Ovary (tissue), 7 donors: ENCODE measurements at regions not wholly inside any gene's neighbourhood (a gene's known extent, or its start where the extent isn't known, plus 50 kb on each side); places are given as distances from the start of the nearest gene placed in this dataset.

ENCODE experiments used
- DNase-seq, 5 donors: peaks; one replicate each; pipeline ENCODE4 v3.0.0-alpha.2; 2019 to 2020
- H3K27ac ChIP-seq, 2 donors: fragments of 200-600 bp; one replicate each; pipeline versions ENCODE4 v1.5.1 to v1.8.0; 2019 to 2022
- H3K27me3 ChIP-seq: fragments of 200-600 bp; one replicate; pipeline ENCODE4 v1.8.0; 2022
- H3K36me3 ChIP-seq: fragments of 200-600 bp; sonication (generic); one replicate; pipeline ENCODE4 v1.5.1; 2019
- H3K4me1 ChIP-seq: one replicate; pipeline ENCODE4 v1.8.1; 2013; ENCODE audit warnings: mild to moderate bottlenecking, moderate library complexity; ENCODE audit not compliant: insufficient read depth
- H3K4me3 ChIP-seq: fragments of 200-600 bp; sonication (generic); one replicate; pipeline ENCODE4 v1.5.1; 2017
- H3K9me3 ChIP-seq, 2 donors: fragments of 200-600 bp in 1 of 2; sonication (generic) in 1 of 2; one replicate each; pipeline versions ENCODE4 v1.5.1 to v1.8.1; 2013 to 2019; ENCODE audit warnings: mild to moderate bottlenecking in 1 of 2, moderate library complexity in 1 of 2
- EP300 ChIP-seq: sonication (generic); formaldehyde crosslinking; IDR thresholded peaks from one replicate; pipeline ENCODE4 v1.6.1; 2017; ENCODE audit warnings: antibody characterized with exemption
- POLR2A ChIP-seq: fragments of 450-650 bp; IDR thresholded peaks from one replicate; pipeline ENCODE4 v1.6.1; 2017; ENCODE audit warnings: antibody characterized with exemption, mild to moderate bottlenecking, moderate library complexity
- WGBS, 3 donors: extraction: QIAGEN DNeasy Blood & Tissue Kit in 1 of 3; methylation state at CpG; one replicate each; pipeline versions ENCODE4 v1.1.5 to v1.1.7; 2013 to 2017; 5-methylcytosine and 5-hydroxymethylcytosine counted together
- intact Hi-C, 4 donors: fragments of 100-400 bp; cut with DNase I; formaldehyde crosslinking; loops; one replicate each; pipeline versions ENCODE4 v1.11.0 to v1.15.1; 2022 to 2023
- TF ChIP-seq, protein P1 (sequence below), 3 donors: fragments of 450-650 bp in 2 of 3; fragments of 200-600 bp in 1 of 3; IDR thresholded peaks; one replicate each; pipeline versions ENCODE4 v1.5.1 to v1.8.0; 2016 to 2022; ENCODE audit warnings: antibody characterized with exemption in 3 of 3, mild to moderate bottlenecking in 1 of 3
- donor health status: DM: no; HTN: no; CAD: no; lungs with moderate emphysema.
- donor health status: DM: no; HTN: no; CAD: no.
- donor health status: Bipolar disorder and iron deficiency.
- donor health status: DM: no; HTN: no; CAD: no.
- donor health status: DM: yes; HTN: yes; CAD: no.

GRCh38 chr4:11774346-11774745, 345.7 kb upstream of the HS3ST1 start:
- WGBS, 3 donors: 31 to 62% (median 38%) methylated on average over 2 of the region's 2 CpGs
- H3K27me3 ChIP-seq: no peaks in the 10 kb centered on the region
- intact Hi-C loops: no loop called here
- TF ChIP-seq EP300 (no peak), POLR2A (no peak)
- TF ChIP-seq, protein P1, sequence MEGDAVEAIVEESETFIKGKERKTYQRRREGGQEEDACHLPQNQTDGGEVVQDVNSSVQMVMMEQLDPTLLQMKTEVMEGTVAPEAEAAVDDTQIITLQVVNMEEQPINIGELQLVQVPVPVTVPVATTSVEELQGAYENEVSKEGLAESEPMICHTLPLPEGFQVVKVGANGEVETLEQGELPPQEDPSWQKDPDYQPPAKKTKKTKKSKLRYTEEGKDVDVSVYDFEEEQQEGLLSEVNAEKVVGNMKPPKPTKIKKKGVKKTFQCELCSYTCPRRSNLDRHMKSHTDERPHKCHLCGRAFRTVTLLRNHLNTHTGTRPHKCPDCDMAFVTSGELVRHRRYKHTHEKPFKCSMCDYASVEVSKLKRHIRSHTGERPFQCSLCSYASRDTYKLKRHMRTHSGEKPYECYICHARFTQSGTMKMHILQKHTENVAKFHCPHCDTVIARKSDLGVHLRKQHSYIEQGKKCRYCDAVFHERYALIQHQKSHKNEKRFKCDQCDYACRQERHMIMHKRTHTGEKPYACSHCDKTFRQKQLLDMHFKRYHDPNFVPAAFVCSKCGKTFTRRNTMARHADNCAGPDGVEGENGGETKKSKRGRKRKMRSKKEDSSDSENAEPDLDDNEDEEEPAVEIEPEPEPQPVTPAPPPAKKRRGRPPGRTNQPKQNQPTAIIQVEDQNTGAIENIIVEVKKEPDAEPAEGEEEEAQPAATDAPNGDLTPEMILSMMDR (IDR thresholded peaks at IDR 0.05): no peak
- H3K27ac ChIP-seq: no peak overlapping the region
- no peaks in the 10 kb centered on the region for H3K9me3 ChIP-seq
- no peak for DNase-seq
- peaks cover 5% of the 10 kb centered on the region for H3K4me1 ChIP-seq
- no peak overlapping the region for H3K4me3 ChIP-seq
- no peaks in the 10 kb centered on the region for H3K36me3 ChIP-seq

GRCh38 chr4:11773798-11774197, 345.1 kb upstream of the HS3ST1 start:
- H3K9me3 ChIP-seq: no peaks in the 10 kb centered on the region
- H3K4me1 ChIP-seq: peaks cover 8% of the 10 kb centered on the region
- TF ChIP-seq EP300 (no peak), POLR2A (no peak)
- DNase-seq: no peak
- intact Hi-C loops: no loop called here
- H3K27ac ChIP-seq: no peak overlapping the region
- 87 to 94% (median 90%) methylated on average over 3 of the region's 3 CpGs for WGBS, 3 donors
- H3K27me3 ChIP-seq: no peaks in the 10 kb centered on the region
- no peaks in the 10 kb centered on the region for H3K36me3 ChIP-seq
- H3K4me3 ChIP-seq: no peak overlapping the region

DNA sequence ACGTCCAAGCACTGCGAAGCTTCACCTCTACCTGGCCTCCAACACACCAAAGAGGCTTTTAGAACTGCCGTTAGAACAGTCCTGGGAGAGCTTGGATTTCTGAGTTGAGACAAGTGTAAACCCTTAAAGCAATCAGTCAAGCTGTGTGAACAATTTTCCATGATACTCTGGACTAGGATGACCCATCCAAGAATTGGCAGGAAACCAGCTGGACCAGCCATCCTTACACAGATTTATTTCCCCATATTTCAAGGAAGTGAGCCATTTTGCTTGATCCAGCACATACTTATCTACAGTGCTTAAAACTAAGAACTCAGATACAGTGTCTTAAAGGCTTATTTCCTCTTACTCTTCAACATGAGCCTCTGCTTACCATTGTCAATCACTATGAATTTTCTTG, 340.7 kb upstream of the HS3ST1 start:
- Histone ChIP-seq H3K27me3 (no peaks in the 10 kb centered on the region), H3K4me1 (peaks cover 8% of the 10 kb centered on the region), H3K27ac (no peak overlapping the region), H3K4me3 (no peak overlapping the region), H3K9me3 (no peaks in the 10 kb centered on the region), H3K36me3 (no peaks in the 10 kb centered on the region)
- DNase-seq: peak; percentile 60 to 82 (median 78)
- intact Hi-C loops: no loop called here
- no peak for TF ChIP-seq EP300
- TF ChIP-seq, protein P1 (IDR thresholded peaks at IDR 0.05): no peak
- TF ChIP-seq POLR2A: no peak
- WGBS, 3 donors: 53 to 61% (median 58%) methylated on average over 3 of the region's 3 CpGs

- Histone ChIP-seq H3K4me3 (no peak overlapping the region), H3K9me3 (no peaks in the 10 kb centered on the region), H3K4me1 (peaks cover 8% of the 10 kb centered on the region), H3K36me3 (no peaks in the 10 kb centered on the region), H3K27me3 (no peaks in the 10 kb centered on the region), H3K27ac (no peak overlapping the region)
- intact Hi-C loops: no loop called here
- DNase-seq: no peak
- 43 to 64% (median 63%) methylated on average over 7 of the region's 7 CpGs for WGBS, 3 donors
- TF ChIP-seq, protein P1 (IDR thresholded peaks at IDR 0.05): no peak
- TF ChIP-seq POLR2A (no peak), EP300 (no peak)
Measured at GRCh38 chr4:11768251-11768972, 339.7 kb upstream of the HS3ST1 start.

DNA sequence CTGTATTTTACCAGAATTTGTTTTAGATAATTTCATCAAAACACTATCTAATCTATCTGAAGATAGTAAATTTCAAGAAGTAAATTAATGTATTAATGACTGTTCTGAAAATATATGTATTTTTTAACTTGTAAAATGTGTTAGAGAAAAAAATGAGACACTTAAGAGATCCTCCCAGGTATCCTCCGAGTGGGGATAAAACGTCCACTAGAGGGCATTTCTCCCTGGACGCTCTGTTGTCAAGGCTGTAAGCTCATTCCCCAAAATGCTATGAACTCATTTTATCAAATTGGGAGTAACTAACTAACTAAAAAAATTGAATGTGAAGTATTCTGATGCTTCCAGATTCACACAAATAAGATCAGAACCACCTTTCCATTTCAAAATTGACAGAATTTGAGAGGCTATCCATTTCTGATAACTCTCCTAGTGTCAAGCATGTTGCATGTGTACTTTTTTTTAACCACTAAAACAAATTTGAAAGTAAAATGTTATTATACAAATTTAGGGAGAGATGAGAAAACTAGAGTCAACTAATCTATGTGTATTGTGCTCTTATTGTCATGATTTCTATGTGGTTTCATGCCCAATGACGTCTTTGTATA, 337.3 kb upstream of the HS3ST1 start:
- peak in 1 of 5 donors; percentile 19 for DNase-seq
- Histone ChIP-seq H3K4me3 (no peak overlapping the region), H3K36me3 (no peaks in the 10 kb centered on the region), H3K27me3 (no peaks in the 10 kb centered on the region), H3K9me3 (no peaks in the 10 kb centered on the region), H3K27ac (no peak overlapping the region), H3K4me1 (peaks cover 5% of the 10 kb centered on the region)
- TF ChIP-seq POLR2A (no peak), EP300 (no peak)
- TF ChIP-seq, protein P1 (IDR thresholded peaks at IDR 0.05): peak in 2 of 3 donors; percentile 17 to 44
- intact Hi-C loops: no loop called here
- 36 to 38% (median 37%) methylated on average over 4 of the region's 4 CpGs for WGBS, 3 donors
